ENCODE measurements at regions not wholly inside any gene's neighbourhood (a gene's known extent, or its start where the extent isn't known, plus 50 kb on each side); places are given as distances from the start of the nearest gene placed in this dataset.

GRCh38 chr2:56768973-56769372 is 585.2 kb downstream of the CCDC85A start:
- no peaks in the 10 kb centered on the region for H3K27me3 ChIP-seq (ENCODE audit: control insufficient read depth in 1 of 2, insufficient read depth in 2 of 2, low read length in 2 of 2)
- no peaks in the 10 kb centered on the region for H3K9me3 ChIP-seq (ENCODE audit: control insufficient read depth in 2 of 2, low read length in 2 of 2)
- no peak overlapping the region for H3K4me3 ChIP-seq (ENCODE audit: low read length in 2 of 2)
- H3K4me1 ChIP-seq (ENCODE audit: control insufficient read depth, insufficient read depth, low read length), result no peaks in the 10 kb centered on the region
- no peak overlapping the region for H3K27ac ChIP-seq (ENCODE audit: low read length)
- no peak overlapping the region for H3K9ac ChIP-seq (ENCODE audit: low read length in 2 of 2)
- H3K36me3 ChIP-seq (ENCODE audit: control insufficient read depth in 2 of 2, insufficient read depth in 2 of 2, low read length in 2 of 2), result no peaks in the 10 kb centered on the region

GRCh38 chr2:56770490-56770889 is 586.7 kb downstream of the CCDC85A start:
- Histone ChIP-seq H3K9me3 (ENCODE audit: control insufficient read depth in 2 of 2, low read length in 2 of 2) (no peaks in the 10 kb centered on the region), H3K4me1 (ENCODE audit: control insufficient read depth, insufficient read depth, low read length) (no peaks in the 10 kb centered on the region), H3K27ac (ENCODE audit: low read length) (no peak overlapping the region), H3K36me3 (ENCODE audit: control insufficient read depth in 2 of 2, insufficient read depth in 2 of 2, low read length in 2 of 2) (no peaks in the 10 kb centered on the region), H3K4me3 (ENCODE audit: low read length in 2 of 2) (no peak overlapping the region), H3K9ac (ENCODE audit: low read length in 2 of 2) (no peak overlapping the region), H3K27me3 (ENCODE audit: control insufficient read depth in 1 of 2, insufficient read depth in 2 of 2, low read length in 2 of 2) (no peaks in the 10 kb centered on the region)

GRCh38 chr2:56784046-56784445 is 600.3 kb downstream of the CCDC85A start:
- no peaks in the 10 kb centered on the region for H3K4me1 ChIP-seq (ENCODE audit: control insufficient read depth, insufficient read depth, low read length)
- no peak overlapping the region for H3K27ac ChIP-seq (ENCODE audit: low read length)
- no peak overlapping the region for H3K9ac ChIP-seq (ENCODE audit: low read length in 2 of 2)
- no peak overlapping the region for H3K4me3 ChIP-seq (ENCODE audit: low read length in 2 of 2)
- H3K36me3 ChIP-seq (ENCODE audit: control insufficient read depth in 2 of 2, insufficient read depth in 2 of 2, low read length in 2 of 2), result no peaks in the 10 kb centered on the region
- H3K27me3 ChIP-seq (ENCODE audit: control insufficient read depth in 1 of 2, insufficient read depth in 2 of 2, low read length in 2 of 2), result no peaks in the 10 kb centered on the region
- H3K9me3 ChIP-seq (ENCODE audit: control insufficient read depth in 2 of 2, low read length in 2 of 2), result no peaks in the 10 kb centered on the region

- Histone ChIP-seq H3K36me3 (ENCODE audit: control insufficient read depth in 2 of 2, insufficient read depth in 2 of 2, low read length in 2 of 2) (no peaks in the 10 kb centered on the region), H3K4me1 (ENCODE audit: control insufficient read depth, insufficient read depth, low read length) (no peaks in the 10 kb centered on the region), H3K27me3 (ENCODE audit: control insufficient read depth in 1 of 2, insufficient read depth in 2 of 2, low read length in 2 of 2) (no peaks in the 10 kb centered on the region), H3K9me3 (ENCODE audit: control insufficient read depth in 2 of 2, low read length in 2 of 2) (peaks cover 0 to 2% of the 10 kb centered on the region in 2 donors), H3K9ac (ENCODE audit: low read length in 2 of 2) (no peak overlapping the region), H3K27ac (ENCODE audit: low read length) (no peak overlapping the region), H3K4me3 (ENCODE audit: low read length in 2 of 2) (no peak overlapping the region)
These were observed 617.4 kb downstream of the CCDC85A start for GRCh38 chr2:56801214-56801613.

GRCh38 chr2:56801770-56802169 is 618.0 kb downstream of the CCDC85A start:
- H3K4me1 ChIP-seq (ENCODE audit: control insufficient read depth, insufficient read depth, low read length), result no peaks in the 10 kb centered on the region
- no peak overlapping the region for H3K9ac ChIP-seq (ENCODE audit: low read length in 2 of 2)
- H3K4me3 ChIP-seq (ENCODE audit: low read length in 2 of 2), result no peak overlapping the region
- H3K36me3 ChIP-seq (ENCODE audit: control insufficient read depth in 2 of 2, insufficient read depth in 2 of 2, low read length in 2 of 2), result no peaks in the 10 kb centered on the region
- no peak overlapping the region for H3K27ac ChIP-seq (ENCODE audit: low read length)
- H3K9me3 ChIP-seq (ENCODE audit: control insufficient read depth in 2 of 2, low read length in 2 of 2), result peaks cover 0 to 2% of the 10 kb centered on the region in 2 donors
- no peaks in the 10 kb centered on the region for H3K27me3 ChIP-seq (ENCODE audit: control insufficient read depth in 1 of 2, insufficient read depth in 2 of 2, low read length in 2 of 2)

- no peak overlapping the region for H3K9ac ChIP-seq (ENCODE audit: low read length in 2 of 2)
- no peaks in the 10 kb centered on the region for H3K4me1 ChIP-seq (ENCODE audit: control insufficient read depth, insufficient read depth, low read length)
- H3K36me3 ChIP-seq (ENCODE audit: control insufficient read depth in 2 of 2, insufficient read depth in 2 of 2, low read length in 2 of 2), result no peaks in the 10 kb centered on the region
- H3K27ac ChIP-seq (ENCODE audit: low read length), result no peak overlapping the region
- no peaks in the 10 kb centered on the region for H3K27me3 ChIP-seq (ENCODE audit: control insufficient read depth in 1 of 2, insufficient read depth in 2 of 2, low read length in 2 of 2)
- H3K4me3 ChIP-seq (ENCODE audit: low read length in 2 of 2), result no peak overlapping the region
- no peaks in the 10 kb centered on the region for H3K9me3 ChIP-seq (ENCODE audit: control insufficient read depth in 2 of 2, low read length in 2 of 2)
These were observed 619.8 kb downstream of the CCDC85A start for GRCh38 chr2:56803596-56803995.

GRCh38 chr2:56806924-56807323 is 623.1 kb downstream of the CCDC85A start:
- Histone ChIP-seq H3K4me3 (ENCODE audit: low read length in 2 of 2) (no peak overlapping the region), H3K9ac (ENCODE audit: low read length in 2 of 2) (no peak overlapping the region), H3K27me3 (ENCODE audit: control insufficient read depth in 1 of 2, insufficient read depth in 2 of 2, low read length in 2 of 2) (no peaks in the 10 kb centered on the region), H3K4me1 (ENCODE audit: control insufficient read depth, insufficient read depth, low read length) (no peaks in the 10 kb centered on the region), H3K36me3 (ENCODE audit: control insufficient read depth in 2 of 2, insufficient read depth in 2 of 2, low read length in 2 of 2) (no peaks in the 10 kb centered on the region), H3K27ac (ENCODE audit: low read length) (no peak overlapping the region), H3K9me3 (ENCODE audit: control insufficient read depth in 2 of 2, low read length in 2 of 2) (no peaks in the 10 kb centered on the region)

GRCh38 chr2:56807861-56808260 is 624.1 kb downstream of the CCDC85A start:
- H3K36me3 ChIP-seq (ENCODE audit: control insufficient read depth in 2 of 2, insufficient read depth in 2 of 2, low read length in 2 of 2), result no peaks in the 10 kb centered on the region
- H3K4me3 ChIP-seq (ENCODE audit: low read length in 2 of 2), result no peak overlapping the region
- no peak overlapping the region for H3K27ac ChIP-seq (ENCODE audit: low read length)
- no peaks in the 10 kb centered on the region for H3K27me3 ChIP-seq (ENCODE audit: control insufficient read depth in 1 of 2, insufficient read depth in 2 of 2, low read length in 2 of 2)
- H3K4me1 ChIP-seq (ENCODE audit: control insufficient read depth, insufficient read depth, low read length), result no peaks in the 10 kb centered on the region
- no peak overlapping the region for H3K9ac ChIP-seq (ENCODE audit: low read length in 2 of 2)
- H3K9me3 ChIP-seq (ENCODE audit: control insufficient read depth in 2 of 2, low read length in 2 of 2), result no peaks in the 10 kb centered on the region

GRCh38 chr2:56811401-56811800 is 627.6 kb downstream of the CCDC85A start:
- Histone ChIP-seq H3K4me1 (ENCODE audit: control insufficient read depth, insufficient read depth, low read length) (no peaks in the 10 kb centered on the region), H3K9me3 (ENCODE audit: control insufficient read depth in 2 of 2, low read length in 2 of 2) (no peaks in the 10 kb centered on the region), H3K27me3 (ENCODE audit: control insufficient read depth in 1 of 2, insufficient read depth in 2 of 2, low read length in 2 of 2) (no peaks in the 10 kb centered on the region), H3K27ac (ENCODE audit: low read length) (no peak overlapping the region), H3K9ac (ENCODE audit: low read length in 2 of 2) (no peak overlapping the region), H3K36me3 (ENCODE audit: control insufficient read depth in 2 of 2, insufficient read depth in 2 of 2, low read length in 2 of 2) (no peaks in the 10 kb centered on the region), H3K4me3 (ENCODE audit: low read length in 2 of 2) (no peak overlapping the region)

GRCh38 chr2:56812432-56812831 is 628.6 kb downstream of the CCDC85A start:
- no peak overlapping the region for H3K4me3 ChIP-seq (ENCODE audit: low read length in 2 of 2)
- no peak overlapping the region for H3K9ac ChIP-seq (ENCODE audit: low read length in 2 of 2)
- H3K27ac ChIP-seq (ENCODE audit: low read length), result no peak overlapping the region
- H3K4me1 ChIP-seq (ENCODE audit: control insufficient read depth, insufficient read depth, low read length), result no peaks in the 10 kb centered on the region
- H3K36me3 ChIP-seq (ENCODE audit: control insufficient read depth in 2 of 2, insufficient read depth in 2 of 2, low read length in 2 of 2), result no peaks in the 10 kb centered on the region
- no peaks in the 10 kb centered on the region for H3K27me3 ChIP-seq (ENCODE audit: control insufficient read depth in 1 of 2, insufficient read depth in 2 of 2, low read length in 2 of 2)
- H3K9me3 ChIP-seq (ENCODE audit: control insufficient read depth in 2 of 2, low read length in 2 of 2), result no peaks in the 10 kb centered on the region

- H3K27ac ChIP-seq (ENCODE audit: low read length), result no peak overlapping the region
- H3K9me3 ChIP-seq (ENCODE audit: control insufficient read depth in 2 of 2, low read length in 2 of 2), result no peaks in the 10 kb centered on the region
- H3K36me3 ChIP-seq (ENCODE audit: control insufficient read depth in 2 of 2, insufficient read depth in 2 of 2, low read length in 2 of 2), result no peaks in the 10 kb centered on the region
- no peak overlapping the region for H3K9ac ChIP-seq (ENCODE audit: low read length in 2 of 2)
- H3K4me3 ChIP-seq (ENCODE audit: low read length in 2 of 2), result no peak overlapping the region
- H3K4me1 ChIP-seq (ENCODE audit: control insufficient read depth, insufficient read depth, low read length), result no peaks in the 10 kb centered on the region
- H3K27me3 ChIP-seq (ENCODE audit: control insufficient read depth in 1 of 2, insufficient read depth in 2 of 2, low read length in 2 of 2), result no peaks in the 10 kb centered on the region
These were observed 629.7 kb downstream of the CCDC85A start for GRCh38 chr2:56813490-56813889.

Measured in stomach smooth muscle (tissue), 2 donors.